ENCODE measurements at regions not wholly inside any gene's neighbourhood (a gene's known extent, or its start where the extent isn't known, plus 50 kb on each side); places are given as distances from the start of the nearest gene placed in this dataset.

GRCh38 chr20:21618759-21619416, 86.6 kb upstream of the PAX1 start:
- CTCF ChIA-PET, result no interaction called here
- no peaks in the 10 kb centered on the region for H3K9me3 Mint-ChIP-seq
- no peak for TF ChIP-seq CTCF (IDR thresholded peaks at IDR 0.05)
- ATAC-seq, result no peak
- H3K27ac Mint-ChIP-seq, result no peak overlapping the region
- H3K36me3 Mint-ChIP-seq (ENCODE audit: low read depth), result no peaks in the 10 kb centered on the region
- no peaks in the 10 kb centered on the region for H3K4me1 Mint-ChIP-seq (ENCODE audit: low read depth)
- H3K27me3 Mint-ChIP-seq, result peaks cover 16% of the 10 kb centered on the region
- DNase-seq, result no peak
- intact Hi-C loops (cut with micrococcal nuclease), result no loop called here
- POLR2A ChIA-PET, result no interaction called here
- H3K4me3 Mint-ChIP-seq, result no peak overlapping the region

DNA sequence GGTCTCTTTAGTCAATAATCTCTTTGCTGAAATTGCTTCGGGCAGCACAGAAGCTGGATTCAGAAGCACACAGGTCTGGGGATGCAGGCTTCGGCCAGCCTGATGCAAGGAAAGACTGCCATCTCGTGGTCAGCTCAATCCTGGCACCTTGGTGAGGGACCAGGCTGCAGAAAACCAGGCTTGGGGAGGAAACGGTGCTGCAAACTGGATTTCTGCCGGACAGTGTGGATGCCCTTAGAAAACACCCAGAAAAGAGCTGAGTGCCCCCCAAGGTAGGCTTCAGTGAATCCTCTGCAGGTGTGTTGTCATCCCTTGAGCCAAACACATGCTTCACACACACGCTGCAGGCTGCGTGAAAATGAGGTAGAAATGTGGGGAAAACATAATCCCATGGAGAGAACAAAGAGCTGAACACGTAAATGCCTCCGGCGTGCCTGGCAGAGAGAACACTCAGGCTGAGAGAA, 89.8 kb upstream of the PAX1 start:
- intact Hi-C loops (cut with micrococcal nuclease), result no loop called here
- peak; percentile 65 for ATAC-seq
- Mint-ChIP-seq H3K27me3 (peaks cover 15% of the 10 kb centered on the region), H3K9me3 (no peaks in the 10 kb centered on the region), H3K4me1 (ENCODE audit: low read depth) (no peaks in the 10 kb centered on the region), H3K27ac (no peak overlapping the region), H3K4me3 (no peak overlapping the region), H3K36me3 (ENCODE audit: low read depth) (no peaks in the 10 kb centered on the region)
- ChIA-PET POLR2A (no interaction called here), CTCF (interaction anchor here (0.7 to 2.7 kb wide), 32 partner anchors 9 to 765 kb away, joined by 3 to 12 read pairs (median 4); no protein-coding TSS in a partner anchor)
- TF ChIP-seq CTCF (IDR thresholded peaks at IDR 0.05), result peak; percentile 55
- DNase-seq, result peak; percentile 61

DNA sequence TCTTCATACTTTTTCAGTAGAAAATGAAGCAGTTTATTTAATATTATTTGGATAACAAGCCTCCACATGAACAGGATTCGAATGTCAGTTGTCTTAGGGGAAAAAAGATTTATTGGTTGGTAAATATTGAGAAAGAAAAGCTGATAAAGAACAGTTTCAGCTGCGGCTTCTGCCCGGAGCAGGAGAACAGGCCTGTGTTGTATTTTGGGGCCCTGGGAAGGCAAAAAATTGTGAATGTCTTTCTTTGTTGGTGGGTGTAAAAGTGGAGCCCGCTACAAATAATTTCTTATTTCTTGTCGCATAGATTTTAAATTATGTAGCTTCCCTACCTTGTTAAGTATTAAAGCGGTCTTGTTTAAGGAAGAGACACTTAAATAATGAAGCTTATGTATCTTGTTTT, 90.5 kb upstream of the PAX1 start:
- intact Hi-C loops (cut with micrococcal nuclease), result no loop called here
- CTCF ChIA-PET, result interaction anchor here (0.7 to 2.7 kb wide), 33 partner anchors 8 to 764 kb away, joined by 3 to 12 read pairs (median 4); no protein-coding TSS in a partner anchor

GRCh38 chr20:21613512-21613911, 92.0 kb upstream of the PAX1 start:
- Mint-ChIP-seq H3K27ac (no peak overlapping the region), H3K27me3 (peaks cover 16% of the 10 kb centered on the region), H3K9me3 (no peaks in the 10 kb centered on the region), H3K36me3 (ENCODE audit: low read depth) (no peaks in the 10 kb centered on the region), H3K4me1 (ENCODE audit: low read depth) (no peaks in the 10 kb centered on the region), H3K4me3 (no peak overlapping the region)
- ChIA-PET CTCF (interaction anchor here (0.7 to 2.7 kb wide), 4 partner anchors 13 to 378 kb away, joined by 3 to 12 read pairs (median 6); no protein-coding TSS in a partner anchor), POLR2A (no interaction called here)
- ATAC-seq, result no peak
- no peak for TF ChIP-seq CTCF (IDR thresholded peaks at IDR 0.05)
- no peak for DNase-seq
- intact Hi-C loops (cut with micrococcal nuclease), result no loop called here

More for the DNA sequence above, 90.5 kb upstream of the PAX1 start:
- H3K4me1 Mint-ChIP-seq (ENCODE audit: low read depth), result no peaks in the 10 kb centered on the region
- H3K36me3 Mint-ChIP-seq (ENCODE audit: low read depth), result no peaks in the 10 kb centered on the region
- DNase-seq (no peak), ATAC-seq (no peak)
- H3K27ac Mint-ChIP-seq, result no peak overlapping the region
- no peak for TF ChIP-seq CTCF (IDR thresholded peaks at IDR 0.05)
- POLR2A ChIA-PET, result no interaction called here
- H3K27me3 Mint-ChIP-seq, result peaks cover 13% of the 10 kb centered on the region
- H3K9me3 Mint-ChIP-seq, result no peaks in the 10 kb centered on the region
- H3K4me3 Mint-ChIP-seq, result no peak overlapping the region

DNA sequence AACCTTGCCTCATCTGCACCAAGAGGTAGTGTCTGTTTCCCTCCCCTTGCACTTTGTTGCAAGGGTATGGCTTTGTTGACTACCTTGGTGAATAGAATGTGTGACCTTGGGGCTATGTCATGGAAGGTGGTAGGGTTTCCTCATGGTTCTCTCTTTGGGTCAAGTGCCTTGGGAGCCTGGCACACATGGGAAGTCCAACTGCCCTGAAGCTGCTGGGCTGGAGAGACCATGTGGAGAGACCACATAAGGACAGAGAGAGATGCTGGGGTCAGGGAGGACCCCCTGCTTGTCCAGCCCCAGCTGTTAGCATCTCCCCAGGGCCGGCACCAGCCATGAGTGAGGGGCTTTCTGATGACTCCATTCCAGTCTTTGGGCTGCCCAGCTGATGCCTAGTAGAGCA, 95.5 kb upstream of the PAX1 start:
- no peak overlapping the region for H3K4me3 Mint-ChIP-seq
- intact Hi-C loops (cut with micrococcal nuclease), result no loop called here
- H3K36me3 Mint-ChIP-seq (ENCODE audit: low read depth), result peaks cover 2% of the 10 kb centered on the region
- no peaks in the 10 kb centered on the region for H3K4me1 Mint-ChIP-seq (ENCODE audit: low read depth)
- no peak overlapping the region for H3K27ac Mint-ChIP-seq
- POLR2A ChIA-PET, result no interaction called here
- ATAC-seq (no peak), DNase-seq (no peak)
- H3K9me3 Mint-ChIP-seq, result peaks cover 6% of the 10 kb centered on the region
- CTCF ChIA-PET, result no interaction called here
- H3K27me3 Mint-ChIP-seq, result peaks cover 18% of the 10 kb centered on the region
- TF ChIP-seq CTCF (IDR thresholded peaks at IDR 0.05), result no peak
